Tongue (tissue), 1 donor: ENCODE measurements at regions not wholly inside any gene's neighbourhood (a gene's known extent, or its start where the extent isn't known, plus 50 kb on each side); places are given as distances from the start of the nearest gene placed in this dataset.

Experiments used
- DNase-seq: peaks from one replicate; pipeline ENCODE4 v3.0.0-alpha.2; 2015

DNA sequence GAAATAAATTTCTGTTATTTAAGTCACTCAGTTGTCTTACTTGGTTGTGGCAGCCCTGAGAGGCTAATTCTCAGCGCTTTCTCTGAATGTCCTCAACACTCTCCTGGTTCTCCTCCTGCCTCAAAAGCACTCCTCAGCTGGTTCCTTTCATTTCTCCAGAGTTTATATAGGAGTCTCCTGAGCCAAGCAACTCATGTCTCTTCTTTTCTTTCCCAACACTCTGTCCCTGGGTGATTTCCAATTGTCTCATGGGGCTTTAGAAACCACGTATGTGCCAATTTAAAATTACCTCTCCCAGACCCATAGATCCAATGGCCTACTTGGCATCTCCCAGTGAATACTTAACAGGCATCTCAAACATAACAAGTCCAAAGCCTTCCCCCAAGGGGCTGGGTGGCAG, 184.3 kb downstream of the TTC32 start:
- no peak for DNase-seq

DNA sequence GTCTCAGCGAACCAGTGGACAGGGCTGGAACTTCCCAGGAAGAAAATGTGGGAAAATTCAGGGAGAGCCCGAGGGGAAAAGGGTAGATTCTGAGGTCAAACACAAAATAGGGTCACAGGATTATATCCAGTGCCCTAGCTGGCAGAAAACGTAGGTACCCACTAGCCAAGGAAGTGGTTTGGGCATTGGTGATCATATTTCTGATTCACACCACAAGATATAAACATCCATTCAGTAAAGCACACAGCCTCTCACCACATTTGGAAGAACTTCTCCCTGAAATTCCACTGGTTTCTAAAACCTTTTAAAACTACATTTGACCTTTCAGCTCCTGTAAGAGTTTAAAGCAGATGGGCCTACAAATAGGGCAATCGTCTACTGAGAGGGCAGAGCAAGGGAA, 186.9 kb downstream of the TTC32 start:
- no peak for DNase-seq

DNA sequence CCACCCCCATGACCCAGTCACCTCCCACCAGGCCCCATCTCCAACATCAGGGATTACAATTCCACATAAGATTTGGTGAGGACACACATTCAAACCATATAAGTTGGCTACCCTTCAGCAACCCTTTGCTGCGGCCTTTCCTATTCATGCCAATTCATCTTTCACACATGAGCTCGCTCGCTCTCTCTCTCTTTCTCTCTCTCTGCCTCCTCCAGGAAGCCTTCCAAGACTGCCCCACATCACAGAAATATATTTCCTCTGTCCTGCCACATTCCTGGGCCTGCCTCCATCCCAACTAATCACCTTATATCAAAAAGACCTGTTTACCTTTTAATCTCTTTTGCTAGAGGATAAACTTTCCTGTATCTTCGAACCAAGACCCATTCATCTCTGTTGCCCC, 188.9 kb downstream of the TTC32 start:
- no peak for DNase-seq

DNA sequence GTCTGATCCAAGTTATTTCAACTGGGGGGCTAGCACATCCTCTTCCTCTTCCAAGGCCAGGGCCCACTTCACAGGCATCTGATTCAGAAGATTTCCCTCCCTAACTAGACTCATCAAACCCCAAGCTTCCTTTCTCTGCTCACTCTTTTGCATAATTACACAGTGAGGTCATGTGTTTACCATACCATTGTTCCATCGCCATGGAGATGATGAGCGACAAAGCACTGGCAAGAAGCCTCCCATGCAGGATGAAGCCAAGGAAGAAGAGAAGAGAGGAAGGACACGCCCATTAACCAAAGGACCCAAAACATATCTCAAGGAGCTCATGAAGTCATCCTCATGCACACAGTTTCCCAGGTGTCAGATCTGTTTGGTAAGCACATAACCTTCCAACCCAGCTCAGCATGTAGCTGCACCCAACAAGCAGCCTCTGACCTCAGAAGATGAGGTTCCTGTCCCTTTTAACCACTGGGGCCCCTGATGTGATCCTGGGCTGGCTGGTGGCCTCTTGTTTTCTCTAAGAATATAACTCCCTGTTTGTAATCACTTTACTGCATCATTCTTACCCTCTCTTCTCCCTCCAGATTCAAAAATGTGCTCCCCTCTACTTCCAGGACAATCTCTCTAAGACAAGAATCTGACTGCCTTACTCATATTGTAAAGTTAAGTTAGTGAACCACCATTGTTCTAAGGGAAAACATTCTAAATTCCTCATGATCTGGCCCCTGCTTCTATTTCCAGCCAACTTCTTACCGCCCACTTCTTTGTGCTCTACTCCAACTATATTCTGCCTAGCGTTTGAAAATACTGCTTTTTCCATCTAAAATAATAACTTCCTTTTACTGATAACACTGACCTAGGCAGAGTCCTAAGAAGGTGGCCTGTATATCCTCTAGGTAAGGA, 190.1 kb downstream of the TTC32 start:
- peak; percentile 86 for DNase-seq

DNA sequence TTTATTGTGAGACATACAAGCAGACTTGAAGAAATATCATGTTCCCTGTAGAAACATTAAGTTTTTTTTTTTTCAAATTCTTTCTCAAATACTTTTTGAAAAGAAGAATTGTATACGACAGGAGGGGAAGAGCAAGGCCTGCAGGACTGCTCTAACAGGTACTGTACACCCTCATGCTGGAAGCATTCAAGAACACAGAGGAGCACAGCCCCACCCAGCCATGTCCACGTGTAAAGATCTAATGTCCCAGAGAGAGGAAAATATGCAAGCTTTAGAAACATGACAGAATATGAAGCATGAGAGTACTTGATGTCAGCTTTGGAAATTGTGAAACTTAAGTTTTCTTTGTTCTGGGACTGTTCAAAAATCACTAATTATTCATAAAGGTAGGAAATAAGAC, 191.6 kb downstream of the TTC32 start:
- no peak for DNase-seq

DNA sequence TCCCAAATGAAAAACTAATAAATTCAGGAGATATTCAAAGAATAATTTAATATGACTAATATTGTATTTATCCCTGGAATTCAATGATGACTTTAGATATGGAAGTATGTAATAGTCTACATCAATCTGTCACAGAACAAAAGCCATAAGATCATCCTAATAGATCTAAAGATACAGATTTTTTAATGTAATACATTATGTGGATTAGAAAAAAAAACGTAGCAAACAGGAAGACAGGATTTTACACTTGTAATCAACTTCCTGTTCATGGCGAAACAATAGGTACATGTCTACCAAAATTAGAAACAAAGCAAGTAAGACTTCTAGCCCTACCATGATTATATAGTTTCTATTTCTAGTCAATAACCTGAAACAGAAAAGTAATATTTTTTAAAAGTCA, 192.2 kb downstream of the TTC32 start:
- no peak for DNase-seq

DNA sequence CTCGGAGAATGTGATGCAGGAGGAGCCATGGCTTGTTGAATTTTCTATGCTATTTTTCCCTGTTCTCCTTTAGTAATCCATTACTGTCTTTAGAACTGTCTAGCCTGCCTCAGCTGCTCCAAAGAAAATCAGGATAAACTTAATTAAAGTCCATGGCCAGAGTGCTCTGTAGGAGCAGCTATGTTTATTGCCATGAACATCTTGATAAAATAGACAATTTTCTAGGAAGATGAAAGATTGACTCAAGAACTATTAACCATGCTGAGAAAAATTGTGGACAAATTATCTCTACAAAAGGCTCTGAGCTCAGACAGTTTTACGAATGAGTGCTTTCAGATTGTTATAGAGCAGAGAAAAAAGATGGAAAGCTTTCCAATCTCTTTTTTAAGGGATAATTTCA, 193.0 kb downstream of the TTC32 start:
- no peak for DNase-seq

DNA sequence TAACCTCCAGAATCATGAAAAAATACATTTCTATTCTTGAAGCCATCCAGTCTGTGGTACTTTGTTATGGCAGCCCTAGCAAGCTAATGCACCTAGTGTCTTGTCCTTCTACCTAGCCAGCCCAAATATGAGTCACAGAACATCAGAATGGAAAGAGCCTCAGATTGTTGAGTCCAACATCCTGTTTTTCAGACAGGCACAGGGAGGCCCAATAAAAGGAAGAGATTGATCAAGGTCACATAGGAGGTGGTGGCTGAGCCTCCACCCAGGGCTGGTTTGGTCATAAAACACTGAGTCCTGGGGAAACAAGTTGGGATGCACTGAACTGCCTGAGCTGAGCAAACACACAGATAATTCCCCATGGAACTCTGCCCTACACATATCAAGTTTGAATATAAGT, 195.5 kb downstream of the TTC32 start:
- DNase-seq = no peak

DNA sequence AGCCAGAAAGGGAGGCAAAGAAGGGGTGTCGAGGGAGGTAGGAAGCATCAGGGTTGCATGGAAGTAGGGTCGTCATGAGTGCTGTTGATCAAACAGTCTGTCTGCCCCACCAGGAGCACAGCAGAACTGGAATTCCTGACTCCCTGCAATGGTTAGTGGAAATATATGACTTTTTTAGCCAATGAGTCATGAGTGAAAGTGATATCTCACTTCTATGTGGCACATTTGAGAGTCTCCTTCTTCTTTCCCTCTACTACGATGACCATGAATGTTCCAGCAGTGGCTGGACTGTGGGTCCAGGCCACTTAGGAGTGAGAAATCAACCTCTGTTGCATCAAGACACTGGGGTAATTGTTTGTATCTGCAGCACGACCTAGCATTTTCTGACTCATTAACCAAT, 199.5 kb downstream of the TTC32 start:
- DNase-seq = no peak

DNA sequence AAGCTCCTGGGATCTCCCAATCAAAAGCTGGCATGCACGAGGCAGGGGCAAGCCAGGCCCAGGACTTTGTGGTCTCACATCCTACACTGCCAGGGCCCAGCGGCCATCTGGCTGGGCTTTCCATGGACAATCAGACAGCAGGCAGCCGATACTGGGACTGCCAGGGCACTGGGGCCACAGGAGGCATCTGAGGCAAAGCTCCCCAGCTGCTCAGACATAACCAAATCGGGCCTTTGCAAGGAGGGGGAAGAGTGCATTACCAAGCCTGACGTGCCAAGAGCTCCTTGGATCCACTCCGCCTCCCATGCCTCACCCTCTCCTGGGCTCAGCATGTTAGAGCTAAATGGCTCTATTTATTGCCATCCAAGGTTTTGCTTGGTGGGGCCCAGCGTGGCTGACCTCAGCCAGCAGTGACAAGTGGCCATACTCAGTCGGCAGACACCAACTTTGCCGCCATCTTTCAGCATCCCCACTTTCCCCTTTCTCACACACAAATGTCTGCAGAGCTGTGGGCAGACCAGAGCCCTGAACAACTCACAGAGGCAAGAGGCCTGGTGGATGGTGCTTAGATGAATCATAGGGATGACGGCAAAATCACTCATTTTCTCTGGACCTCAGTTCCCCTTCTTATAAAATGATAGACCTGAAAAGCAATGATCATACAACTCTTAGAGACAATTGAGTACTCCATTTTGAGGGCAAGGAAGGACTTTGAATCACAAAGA, 200.8 kb downstream of the TTC32 start:
- DNase-seq = no peak

DNA sequence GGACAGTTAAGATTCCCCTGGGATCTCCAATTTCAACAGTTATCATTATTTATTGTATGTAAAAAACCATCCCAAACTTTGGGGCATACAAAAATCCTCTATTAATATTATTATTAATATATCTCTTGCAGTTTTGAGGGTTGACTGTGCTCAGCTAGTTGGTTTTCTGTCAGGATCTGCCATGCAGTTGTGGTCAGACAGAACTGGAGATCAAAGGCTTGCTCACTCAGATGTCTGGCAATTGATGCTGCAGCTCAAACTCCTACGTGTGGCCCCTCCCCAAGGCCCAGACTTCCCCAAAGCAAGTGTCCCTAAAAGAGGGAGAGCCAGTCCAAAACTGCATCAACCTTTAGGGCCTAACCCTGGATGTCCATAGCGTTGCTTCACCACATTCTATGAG, 204.7 kb downstream of the TTC32 start:
- no peak for DNase-seq

DNA sequence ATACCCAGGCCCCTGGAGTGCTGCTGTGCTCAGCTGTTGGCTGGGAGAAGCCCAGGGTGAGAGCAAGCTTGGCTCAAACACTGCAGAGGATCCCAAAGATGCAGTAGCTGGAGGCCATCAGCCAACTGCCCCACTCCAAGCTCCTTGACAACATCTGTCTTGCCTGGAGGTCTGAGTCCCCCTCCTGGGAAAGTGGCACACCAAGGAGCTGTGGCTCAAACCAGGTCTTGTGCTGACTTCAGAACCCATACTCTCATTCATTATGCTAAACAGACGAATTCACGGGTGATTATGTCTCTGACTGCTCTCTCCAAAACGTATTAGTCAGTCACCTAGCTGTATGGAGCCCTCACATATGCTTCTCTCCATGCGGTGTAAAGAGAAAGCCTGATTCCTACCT, 206.1 kb downstream of the TTC32 start:
- no peak for DNase-seq

DNA sequence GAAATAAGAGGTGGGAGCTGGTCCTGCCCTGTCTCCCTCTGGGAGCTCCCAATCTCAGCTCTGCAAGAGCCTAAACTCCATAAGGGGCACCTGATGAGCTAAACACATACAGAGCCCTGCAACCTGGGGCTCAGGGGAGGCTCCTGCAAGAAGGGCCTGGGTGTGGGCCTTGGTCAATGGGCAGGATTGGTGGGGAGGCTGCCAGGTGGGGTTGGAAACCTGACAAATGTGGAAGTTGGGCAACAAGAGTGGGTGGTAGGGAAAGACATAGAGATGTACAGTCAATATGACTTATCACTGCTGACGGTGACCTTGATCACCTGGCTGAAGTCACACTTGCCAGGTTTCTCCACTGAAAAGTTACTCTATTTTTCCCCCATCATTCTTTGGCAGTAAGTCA, 209.9 kb downstream of the TTC32 start:
- DNase-seq = no peak

DNA sequence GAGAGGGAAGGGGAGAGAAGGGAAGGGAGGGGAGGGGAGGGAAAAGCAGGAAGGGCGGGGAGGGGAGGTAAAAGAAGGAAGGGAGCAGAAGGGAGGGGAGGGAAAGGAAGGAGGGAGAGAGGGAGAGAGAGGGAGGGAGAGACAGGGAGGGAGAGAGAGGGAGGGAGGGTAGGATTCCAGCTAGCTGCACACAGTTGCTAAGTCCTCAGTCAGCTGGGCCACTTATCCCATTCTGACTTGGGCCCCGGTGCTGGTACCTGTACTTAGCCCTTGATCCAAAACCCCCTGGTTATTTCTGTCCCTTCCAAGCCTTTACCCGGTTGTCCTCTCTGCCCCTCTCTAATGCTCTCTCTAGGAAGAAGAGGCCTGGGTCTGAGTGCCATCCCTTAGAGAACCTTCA, 211.4 kb downstream of the TTC32 start:
- no peak for DNase-seq

DNA sequence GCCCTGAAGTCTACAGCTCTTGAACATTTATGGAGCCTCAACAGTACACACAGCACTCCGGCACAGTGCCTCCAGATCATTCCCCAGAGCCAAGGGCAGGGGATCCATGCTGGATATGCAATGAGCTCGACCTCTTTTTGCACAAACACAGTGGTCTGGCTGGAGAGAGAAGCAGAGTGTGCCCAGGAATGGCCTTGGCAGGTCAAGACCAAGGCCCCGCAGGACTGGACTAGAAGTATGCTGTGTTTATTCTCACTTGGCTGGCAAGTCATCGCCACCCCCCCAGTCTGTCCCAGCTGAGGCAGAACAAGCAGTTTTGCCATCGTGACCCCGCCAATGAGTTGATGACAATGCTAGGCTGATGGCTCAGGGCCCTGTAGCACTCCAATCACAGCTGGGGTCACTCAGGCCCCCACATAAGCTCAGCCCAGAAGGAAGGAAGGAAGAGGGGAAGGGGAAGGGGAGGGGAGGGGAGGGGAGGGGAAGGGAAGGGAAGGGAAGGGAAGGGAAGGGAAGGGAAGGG, 212.1 kb downstream of the TTC32 start:
- DNase-seq = no peak

DNA sequence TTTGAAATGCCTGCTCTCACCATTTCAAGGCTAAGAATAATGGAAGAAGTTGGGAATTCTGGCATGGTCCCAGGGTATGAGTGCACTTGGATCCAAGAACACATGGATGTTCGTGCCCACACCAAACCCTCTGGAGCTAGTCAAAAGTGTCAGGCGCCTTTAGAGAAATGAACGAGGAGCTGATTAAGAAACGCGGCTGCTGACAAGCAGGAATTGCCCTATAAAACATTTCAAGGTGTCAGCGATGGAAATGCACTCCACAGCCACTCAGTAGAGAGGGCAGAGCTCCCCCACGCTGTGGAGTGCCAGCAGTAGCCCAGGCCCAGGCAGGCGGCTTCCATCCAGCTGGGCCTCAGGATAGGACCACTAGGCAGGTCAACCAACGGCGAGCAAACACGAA, 213.7 kb downstream of the TTC32 start:
- DNase-seq = no peak

DNA sequence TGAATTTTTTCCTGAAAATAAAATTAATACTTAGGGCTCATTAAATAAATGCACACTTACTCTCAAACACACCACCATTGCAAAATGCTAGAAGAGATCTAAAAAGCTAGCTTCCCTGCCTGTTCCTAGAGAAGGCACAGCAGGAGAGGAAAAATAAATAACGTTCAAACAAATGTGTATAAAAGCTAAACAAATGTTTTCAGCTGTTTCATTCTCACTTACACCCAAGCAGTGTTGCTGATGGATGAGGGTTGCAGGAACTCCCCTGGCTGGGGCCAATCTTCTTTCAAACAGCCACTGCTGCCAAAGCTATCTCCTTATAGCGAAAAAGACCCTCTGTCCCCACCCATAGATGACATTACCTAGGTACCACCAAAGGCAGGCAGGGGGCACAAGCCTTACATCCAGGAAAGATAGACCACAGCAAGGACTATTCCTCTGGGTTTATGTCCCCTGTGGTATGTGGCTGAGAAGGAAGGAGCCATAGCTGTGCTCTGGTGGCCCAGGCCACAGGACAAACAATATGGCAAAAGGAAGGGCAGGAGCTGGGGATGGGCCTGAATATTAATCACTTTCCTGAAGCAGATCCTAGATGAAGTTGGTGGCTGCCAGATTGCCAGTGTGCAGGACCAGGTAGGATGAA, 214.6 kb downstream of the TTC32 start:
- DNase-seq = no peak

DNA sequence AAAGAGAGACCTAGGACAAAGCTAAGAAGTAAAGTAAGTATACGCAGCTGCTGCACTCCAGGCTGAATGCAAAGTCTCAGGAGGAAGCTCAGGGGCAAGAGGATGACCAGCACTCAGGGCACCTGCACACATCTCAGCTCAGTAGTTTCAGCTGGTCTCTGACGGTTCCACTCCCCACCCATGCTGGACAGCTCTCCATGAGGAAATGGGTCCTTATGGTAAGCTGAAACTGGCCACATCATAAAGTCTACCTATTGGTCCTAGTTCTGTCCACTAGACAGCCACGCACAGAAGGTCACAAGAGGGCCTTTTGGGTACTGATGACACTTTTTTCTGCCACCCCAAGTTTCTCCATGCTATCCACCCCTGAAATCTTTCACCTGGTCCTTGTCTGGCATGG, 215.3 kb downstream of the TTC32 start:
- DNase-seq = no peak

DNA sequence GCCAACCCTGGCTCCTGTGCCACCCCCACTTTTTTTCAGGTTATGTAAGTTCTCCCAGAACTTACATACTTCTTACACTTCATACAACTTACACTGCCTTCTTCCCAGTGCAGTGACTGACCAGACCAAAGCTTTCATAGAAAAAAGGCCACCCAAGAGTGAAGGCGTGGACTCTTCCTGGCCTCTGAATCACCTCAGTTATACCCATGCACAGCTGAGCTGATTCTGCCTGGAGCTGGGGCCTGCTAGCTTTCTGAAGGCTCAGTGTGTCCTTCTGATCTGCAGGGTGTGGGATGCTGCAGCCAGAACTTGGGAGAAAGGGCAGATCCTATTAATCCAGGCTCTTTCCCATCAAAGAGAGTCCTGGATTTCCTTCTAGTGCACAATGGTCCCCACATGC, 216.1 kb downstream of the TTC32 start:
- DNase-seq = no peak

DNA sequence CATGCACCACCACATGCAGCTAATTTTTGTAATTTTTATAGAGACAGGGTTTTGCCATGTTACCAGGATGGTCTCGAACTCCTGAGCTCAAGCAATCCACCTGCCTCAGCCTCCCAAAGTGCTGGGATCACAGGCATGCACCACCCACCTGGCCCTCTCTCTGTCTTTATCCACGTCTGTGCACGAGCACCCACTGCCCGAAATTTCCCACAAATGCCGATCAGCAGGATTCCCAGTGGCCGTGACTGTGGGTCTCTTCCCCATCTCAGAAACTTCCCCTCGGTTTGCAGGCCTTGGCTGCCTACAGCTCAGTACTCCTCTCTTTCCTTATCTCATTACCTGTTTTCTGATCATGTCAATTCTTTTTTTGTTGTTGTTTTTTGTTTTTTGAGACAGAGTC, 217.3 kb downstream of the TTC32 start:
- no peak for DNase-seq

DNA sequence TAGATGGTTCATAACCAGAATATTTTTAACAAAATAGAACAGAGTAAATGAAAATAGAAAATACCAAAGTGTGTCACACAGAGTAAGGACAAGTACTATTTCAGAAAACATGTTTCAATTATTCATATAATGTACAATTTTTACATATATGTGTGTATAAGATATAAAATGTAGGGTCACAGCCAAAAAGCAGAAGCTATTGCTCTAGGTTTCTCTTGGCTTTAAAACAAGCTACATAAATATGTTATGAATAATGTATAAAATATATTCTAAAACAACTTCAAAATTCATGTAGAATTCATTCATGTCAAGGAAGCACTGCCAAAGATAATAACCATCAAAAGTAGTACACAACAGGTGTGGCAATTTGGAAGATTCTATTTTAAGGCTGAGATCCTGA, 218.2 kb downstream of the TTC32 start:
- no peak for DNase-seq

DNA sequence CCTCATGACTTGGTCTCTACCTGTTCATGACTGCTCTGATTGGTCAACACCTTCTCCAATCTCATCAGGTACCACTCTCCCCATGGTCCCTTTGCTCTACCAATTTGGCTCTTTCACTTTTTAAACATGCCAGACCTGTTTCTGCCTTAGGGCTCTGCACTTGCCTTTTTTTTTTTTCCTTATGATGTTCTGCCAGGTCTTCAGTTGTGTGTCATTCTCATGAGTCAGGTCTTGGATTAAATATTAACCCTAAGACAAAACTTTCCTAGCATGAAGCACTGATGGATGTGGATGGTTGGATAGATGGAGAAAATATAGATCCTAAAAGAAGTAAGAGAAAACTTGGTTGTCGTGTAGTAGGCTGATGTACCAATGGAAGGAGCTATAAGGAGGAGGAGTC, 219.3 kb downstream of the TTC32 start:
- no peak for DNase-seq

DNA sequence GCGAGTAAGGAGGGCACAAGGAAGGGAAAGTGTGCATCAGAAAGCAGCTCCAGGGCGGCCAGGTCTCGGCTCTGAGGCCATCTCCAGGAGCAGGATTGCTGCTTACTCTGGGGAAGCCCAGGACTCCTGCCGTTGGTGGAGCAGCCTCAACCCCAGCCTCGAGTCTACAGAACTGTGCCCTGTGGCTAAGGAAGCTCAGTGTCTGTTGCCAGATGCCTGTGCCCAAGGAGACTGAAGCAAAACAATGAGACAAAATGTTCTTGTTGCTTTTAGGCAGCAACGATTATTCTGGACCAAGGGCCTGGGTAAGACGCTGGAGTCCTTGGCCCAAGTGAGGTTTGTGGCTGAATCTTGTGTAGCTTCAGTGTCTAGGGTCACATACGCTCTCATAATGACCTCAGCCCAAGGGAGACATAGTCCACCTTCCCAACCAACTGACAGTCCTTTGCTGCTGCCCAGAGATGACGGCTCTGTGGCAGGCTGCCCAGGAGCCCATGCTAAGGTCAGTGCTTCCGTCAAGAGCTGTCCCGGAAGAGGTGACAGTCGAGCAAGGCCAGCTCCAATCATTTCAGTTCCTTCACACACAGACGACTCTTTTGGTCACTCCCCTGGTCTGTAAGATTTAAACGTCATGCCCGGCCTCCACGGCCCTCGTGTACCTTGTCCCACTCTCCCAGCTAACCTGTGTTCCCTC, 223.8 kb downstream of the TTC32 start:
- DNase-seq = no peak
